ENCODE measurements at regions not wholly inside any gene's neighbourhood (a gene's known extent, or its start where the extent isn't known, plus 50 kb on each side); places are given as distances from the start of the nearest gene placed in this dataset.

DNA sequence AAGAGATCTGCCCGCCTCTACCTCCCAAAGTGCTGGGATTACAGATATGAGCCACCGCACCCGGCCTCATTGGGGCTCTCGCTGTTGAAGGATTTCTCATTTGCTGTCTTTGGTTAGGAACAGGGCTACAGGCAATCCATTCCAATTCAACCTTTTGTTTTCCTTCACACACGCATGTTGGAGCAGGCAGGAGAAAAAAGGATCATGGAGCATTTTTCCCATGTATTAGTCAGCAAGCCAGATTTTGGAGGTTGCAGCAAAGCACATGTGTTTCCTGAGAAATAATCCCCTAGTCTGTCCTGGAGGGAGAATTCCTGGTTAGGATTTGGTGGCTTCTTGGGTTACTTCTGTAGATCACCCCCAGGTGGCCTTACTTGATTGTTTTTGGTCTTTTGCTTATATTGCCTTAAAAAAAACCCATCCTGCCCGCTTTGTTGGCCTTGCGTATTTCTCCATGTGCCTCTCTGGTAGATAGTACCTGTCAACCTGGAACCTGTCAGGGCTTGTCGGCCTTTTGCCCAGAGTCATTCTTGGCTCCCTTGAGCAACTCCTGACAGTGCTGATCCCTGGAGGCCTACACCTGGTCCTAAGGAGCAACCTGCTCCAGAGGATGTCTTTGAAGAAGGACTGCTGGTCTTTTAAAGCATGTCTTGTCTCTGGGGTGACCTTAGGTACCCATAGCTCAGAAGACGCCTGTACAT lies 82.4 kb upstream of the CLCN4 start:
- H3K79me2 ChIP-seq (ENCODE audit: low read depth), result no peaks in the 10 kb centered on the region
- TF ChIP-seq EZH2 (IDR thresholded peaks at IDR 0.05; ENCODE audit: low read depth), result no peak
- TF ChIP-seq CTCF (conservative IDR thresholded peaks at IDR 0.05), result no peak
- no peak overlapping the region for H3K4me2 ChIP-seq
- no peak for DNase-seq
- H3K27ac ChIP-seq, result no peak overlapping the region
- no peaks in the 10 kb centered on the region for H3K4me1 ChIP-seq (replicated peaks; ENCODE audit: insufficient read depth)
- H3K36me3 ChIP-seq (ENCODE audit: low read depth), result no peaks in the 10 kb centered on the region; the same call in 1 of the 2 replicates
- no TSS peak for BruUV-seq (replicated peaks)
- ChIA-PET POLR2A (ENCODE audit: unreplicated experiment) (no interaction called here), CTCF (no interaction called here)
- no peaks in the 10 kb centered on the region for H4K20me1 ChIP-seq (ENCODE audit: insufficient read depth)
- no peaks in the 10 kb centered on the region for H3K9me2 ChIP-seq (ENCODE audit: insufficient read depth)
- H3F3A ChIP-seq (ENCODE audit: insufficient read depth, low read depth), result no peaks in the 10 kb centered on the region
- no peak overlapping the region for H2AFZ ChIP-seq
- H3K4me3 ChIP-seq, result no peak overlapping the region
- H3K9me3 ChIP-seq (ENCODE audit: insufficient read depth, low read depth), result no peaks in the 10 kb centered on the region; the same call in 1 of the 2 replicates
- H3K27me3 ChIP-seq (ENCODE audit: insufficient read depth, low read depth), result no peaks in the 10 kb centered on the region
- intact Hi-C loops (cut with micrococcal nuclease; ENCODE audit: unreplicated experiment), result no loop called here

DNA sequence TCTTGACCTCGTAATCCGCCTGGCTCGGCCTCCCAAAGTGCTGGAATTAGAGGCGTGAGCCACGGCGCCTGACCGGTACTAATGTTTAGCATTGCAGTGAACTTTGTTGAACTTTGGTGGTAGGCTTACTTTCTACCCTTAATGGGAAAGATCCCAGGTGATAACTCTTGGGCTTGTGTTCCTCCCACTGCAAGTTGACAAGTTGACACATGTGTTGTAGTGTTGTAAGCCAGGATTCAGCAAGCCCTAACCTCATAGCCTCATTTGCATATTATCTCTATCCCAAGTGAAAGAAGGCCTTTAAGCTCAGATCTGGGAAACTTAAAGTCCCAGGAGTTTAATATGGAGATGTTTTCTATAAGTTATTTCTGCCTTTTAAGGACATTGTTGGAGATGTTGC lies 80.0 kb upstream of the CLCN4 start:
- H3F3A ChIP-seq (ENCODE audit: insufficient read depth, low read depth), result no peaks in the 10 kb centered on the region
- no peaks in the 10 kb centered on the region for H4K20me1 ChIP-seq (ENCODE audit: insufficient read depth)
- intact Hi-C loops (cut with micrococcal nuclease; ENCODE audit: unreplicated experiment), result no loop called here
- TF ChIP-seq CTCF (conservative IDR thresholded peaks at IDR 0.05) (no peak), EZH2 (IDR thresholded peaks at IDR 0.05; ENCODE audit: low read depth) (no peak)
- no TSS peak for BruUV-seq (replicated peaks)
- no peak overlapping the region for H3K27ac ChIP-seq
- H3K4me3 ChIP-seq, result no peak overlapping the region
- peaks cover 3% of the 10 kb centered on the region; the same call in 1 of the 2 replicates for H3K36me3 ChIP-seq (ENCODE audit: low read depth)
- H3K9me2 ChIP-seq (ENCODE audit: insufficient read depth), result no peaks in the 10 kb centered on the region
- POLR2A ChIA-PET (ENCODE audit: unreplicated experiment), result no interaction called here
- H3K79me2 ChIP-seq (ENCODE audit: low read depth), result no peaks in the 10 kb centered on the region
- CTCF ChIA-PET, result no interaction called here
- H3K9me3 ChIP-seq (ENCODE audit: insufficient read depth, low read depth), result no peaks in the 10 kb centered on the region; the same call in 1 of the 2 replicates
- DNase-seq, result no peak
- no peaks in the 10 kb centered on the region for H3K4me1 ChIP-seq (replicated peaks; ENCODE audit: insufficient read depth)
- no peak overlapping the region for H2AFZ ChIP-seq
- no peak overlapping the region for H3K4me2 ChIP-seq
- no peaks in the 10 kb centered on the region for H3K27me3 ChIP-seq (ENCODE audit: insufficient read depth, low read depth)

DNA sequence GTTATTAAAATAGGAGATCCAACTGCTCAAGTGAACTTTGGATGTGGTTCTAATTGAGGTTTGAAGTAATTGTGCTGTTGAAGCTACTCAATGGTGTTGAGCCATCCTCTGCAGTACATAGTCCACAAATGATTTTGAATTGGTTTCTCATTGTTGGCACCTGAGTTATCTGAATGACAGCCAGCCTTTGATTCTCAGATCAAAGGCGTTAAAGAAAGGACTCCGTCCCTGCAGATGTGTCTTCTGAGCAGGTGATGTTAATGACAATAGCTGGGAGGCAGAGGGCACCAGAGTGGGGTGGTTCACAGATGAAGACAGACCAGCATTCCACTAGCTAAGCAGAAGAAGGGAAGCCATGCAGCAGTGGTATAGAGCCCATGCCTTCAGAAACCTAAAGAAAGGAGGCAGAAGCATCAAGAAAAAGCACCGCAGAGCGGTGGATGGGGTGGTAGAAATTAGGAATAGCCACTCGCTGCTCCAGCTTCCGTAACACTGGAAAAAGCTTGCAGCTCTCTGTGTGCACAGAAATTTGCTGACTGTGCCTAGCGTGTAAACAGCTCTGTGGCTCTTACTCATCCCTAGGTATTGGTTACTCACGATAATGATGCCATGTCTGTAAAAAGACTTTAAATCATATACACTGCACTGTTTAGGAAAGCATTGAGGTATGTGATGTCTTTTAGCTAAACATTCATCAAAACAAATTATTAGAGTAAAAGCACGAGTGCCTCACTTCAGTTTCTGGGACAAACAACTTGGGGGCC lies 79.2 kb upstream of the CLCN4 start:
- CTCF ChIA-PET, result no interaction called here
- H3K27me3 ChIP-seq (ENCODE audit: insufficient read depth, low read depth), result no peaks in the 10 kb centered on the region
- H3K79me2 ChIP-seq (ENCODE audit: low read depth), result no peaks in the 10 kb centered on the region
- H3K4me3 ChIP-seq, result no peak overlapping the region
- no peaks in the 10 kb centered on the region for H3K4me1 ChIP-seq (replicated peaks; ENCODE audit: insufficient read depth)
- DNase-seq, result no peak
- peaks cover 3% of the 10 kb centered on the region; the same call in 1 of the 2 replicates for H3K36me3 ChIP-seq (ENCODE audit: low read depth)
- no peak overlapping the region for H2AFZ ChIP-seq
- no peak overlapping the region for H3K4me2 ChIP-seq
- intact Hi-C loops (cut with micrococcal nuclease; ENCODE audit: unreplicated experiment), result no loop called here
- no peaks in the 10 kb centered on the region for H3F3A ChIP-seq (ENCODE audit: insufficient read depth, low read depth)
- no peaks in the 10 kb centered on the region for H3K9me2 ChIP-seq (ENCODE audit: insufficient read depth)
- POLR2A ChIA-PET (ENCODE audit: unreplicated experiment), result no interaction called here
- TF ChIP-seq EZH2 (IDR thresholded peaks at IDR 0.05; ENCODE audit: low read depth) (no peak), CTCF (conservative IDR thresholded peaks at IDR 0.05) (no peak)
- H3K9me3 ChIP-seq (ENCODE audit: insufficient read depth, low read depth), result no peaks in the 10 kb centered on the region; the same call in 1 of the 2 replicates
- no peaks in the 10 kb centered on the region for H4K20me1 ChIP-seq (ENCODE audit: insufficient read depth)
- H3K27ac ChIP-seq, result no peak overlapping the region
- BruUV-seq (replicated peaks), result no TSS peak

Measured in PC-9 (cell line).